ENCODE measurements at regions not wholly inside any gene's neighbourhood (a gene's known extent, or its start where the extent isn't known, plus 50 kb on each side); places are given as distances from the start of the nearest gene placed in this dataset.

DNA sequence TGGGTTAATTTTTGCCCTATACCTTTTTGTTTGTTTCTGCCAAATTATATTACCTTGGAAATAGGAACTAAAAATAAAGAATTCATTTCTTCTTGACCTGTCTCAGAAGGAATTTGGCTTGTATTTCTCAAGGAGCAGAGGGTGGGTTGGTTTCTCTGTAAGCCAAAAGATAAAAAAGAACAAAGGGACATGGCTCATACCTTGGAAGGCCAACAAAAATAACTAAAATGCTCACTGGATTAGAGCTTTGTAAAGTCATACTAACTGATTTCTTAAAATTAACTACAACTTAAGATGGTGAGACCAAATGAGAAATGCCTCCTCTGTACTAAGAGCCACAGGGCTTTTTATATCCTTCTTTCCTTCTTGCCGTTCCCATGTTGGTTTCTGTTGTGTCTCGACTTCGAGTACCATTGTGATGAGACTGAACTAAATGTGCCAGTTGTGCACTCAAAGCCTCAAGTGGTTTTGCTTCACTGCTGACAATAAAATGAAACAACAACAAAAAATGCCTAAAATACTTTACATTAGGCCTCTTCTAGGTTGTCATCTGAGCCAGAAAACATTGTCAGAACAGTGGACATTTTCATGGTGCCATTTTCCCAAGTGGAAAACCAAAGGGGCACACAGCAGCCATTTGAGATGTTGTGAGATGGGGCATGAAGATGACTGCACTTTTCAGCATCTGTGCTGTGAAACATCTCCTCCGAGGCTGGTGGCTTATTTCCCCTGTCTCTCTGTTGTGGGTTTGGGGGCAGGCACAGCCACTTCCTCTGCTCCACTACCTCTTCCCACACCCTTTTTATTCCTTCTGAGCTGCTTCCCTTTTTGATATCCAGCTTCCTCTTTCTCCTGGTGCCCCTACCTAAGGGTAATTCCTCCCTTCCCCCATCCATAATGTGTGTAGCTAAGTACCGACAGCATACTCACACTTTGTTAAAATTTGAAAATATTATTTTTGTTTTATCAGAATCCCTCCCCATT is 51.8 kb upstream of the AGR3 start:
- no peaks in the 10 kb centered on the region for H3K79me2 ChIP-seq (ENCODE audit: control insufficient read depth, insufficient read depth, low read length)
- in situ Hi-C loops (cut with MboI): no loop called here
- peaks cover 5% of the 10 kb centered on the region for H3K4me1 ChIP-seq (ENCODE audit: control insufficient read depth, insufficient read depth, low read length)
- DNase-seq (ENCODE audit: low read depth, low spot score) (no peak), ATAC-seq (no peak; the same call in 2 of the 3 replicates), FAIRE-seq (no peak)
- no peaks in the 10 kb centered on the region for H4K20me1 ChIP-seq (ENCODE audit: control insufficient read depth, insufficient read depth)
- TF ChIP-seq RUNX3 (IDR thresholded peaks at IDR 0.05; ENCODE audit: low read length): peak; percentile 22; the same call in 1 of the 2 replicates
- no peak for TF ChIP-seq ESRRA (IDR thresholded peaks at IDR 0.05; ENCODE audit: low read length)
- peak; percentile 34; the same call in 1 of the 2 replicates for TF ChIP-seq SPI1 (IDR thresholded peaks at IDR 0.05; ENCODE audit: borderline replicate concordance, insufficient read depth, low read depth, low read length)
- TF ChIP-seq IKZF1 (conservative IDR thresholded peaks at IDR 0.05): peak; percentile 19; the same call in 1 of the 2 replicates
- 0 out of 4 replicates have a peak, but pooled peaks of 1 of the 2 experiments have one; percentile 20 for TF ChIP-seq IKZF2 (IDR thresholded peaks at IDR 0.05)
- H3K27me3 ChIP-seq (replicated peaks in 1 of 2; ENCODE audit: control insufficient read depth in 2 of 2, insufficient read depth in 2 of 2, low read length in 1 of 2): no peaks in the 10 kb centered on the region
- ChIA-PET POLR2A (no interaction called here), RAD21 (ENCODE audit: unreplicated experiment) (no interaction called here), CTCF (interaction anchor here (0.5 to 1.4 kb wide), 2 partner anchors 13 kb away, joined by 3 to 4 read pairs; no protein-coding TSS in a partner anchor), SMC1A (ENCODE audit: uncharacterized antibody, unreplicated experiment) (no interaction called here)
- no peak overlapping the region for H3K4me3 ChIP-seq
- intact Hi-C loops (cut with micrococcal nuclease; ENCODE audit: unreplicated experiment): no loop called here
- no peaks in the 10 kb centered on the region for H3K36me3 ChIP-seq (ENCODE audit: control insufficient read depth in 2 of 2, insufficient read depth in 2 of 2, low read length in 1 of 2)
- H3K4me2 ChIP-seq (ENCODE audit: control insufficient read depth, insufficient read depth): peak overlapping the region; percentile 34; the same call in 1 of the 2 replicates
- peak overlapping the region; percentile 13; the same call in 1 of the 2 replicates for H2AFZ ChIP-seq (ENCODE audit: control insufficient read depth, low read depth, low read length)
- no peak overlapping the region for H3K27ac ChIP-seq (ENCODE audit: control insufficient read depth, insufficient read depth)
- WGBS (ENCODE audit: insufficient coverage, insufficient replicate concordance, low lambda C conversion rate, missing lambda C conversion rate): 20% methylated on average over 5 of the region's 5 CpGs
- H3K9ac ChIP-seq (ENCODE audit: control insufficient read depth, insufficient read depth, low read length): no peak overlapping the region
- H3K9me3 ChIP-seq (replicated peaks; ENCODE audit: control insufficient read depth, insufficient read depth, low read length): no peaks in the 10 kb centered on the region
- no TSS peak for BruUV-seq (replicated peaks)

DNA sequence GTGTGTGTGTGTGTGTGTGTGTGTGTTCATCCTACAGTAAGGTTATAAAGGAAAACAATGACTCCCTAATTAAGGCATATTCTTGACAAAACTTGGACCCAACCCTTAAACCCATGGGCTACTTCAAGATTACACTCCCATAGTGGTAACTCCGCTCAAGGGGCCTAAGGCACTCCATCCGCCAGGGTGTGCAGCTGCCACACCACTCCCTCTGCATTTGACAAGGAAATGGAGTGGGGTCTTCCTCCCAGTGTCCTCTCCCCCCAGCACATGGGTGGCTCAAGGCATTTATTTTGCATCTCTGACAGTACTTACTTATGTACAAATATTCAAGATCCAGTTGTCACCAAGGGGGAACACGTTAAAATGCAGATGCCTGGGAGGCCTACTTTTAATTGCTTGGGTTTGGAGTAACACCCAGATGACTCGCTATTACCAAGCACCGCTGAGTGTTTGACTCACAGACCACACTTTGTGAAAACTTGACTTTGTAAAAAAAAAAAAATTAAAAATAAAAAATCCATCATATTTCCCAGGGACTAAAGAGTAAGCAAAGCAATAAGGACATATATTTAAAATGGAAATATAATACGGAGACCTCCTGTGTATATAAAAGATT is 53.0 kb upstream of the AGR3 start:
- Histone ChIP-seq H3K27me3 (replicated peaks in 1 of 2; ENCODE audit: control insufficient read depth in 2 of 2, insufficient read depth in 2 of 2, low read length in 1 of 2) (no peaks in the 10 kb centered on the region), H3K9me3 (replicated peaks; ENCODE audit: control insufficient read depth, insufficient read depth, low read length) (no peaks in the 10 kb centered on the region), H3K79me2 (ENCODE audit: control insufficient read depth, insufficient read depth, low read length) (no peaks in the 10 kb centered on the region), H3K9ac (ENCODE audit: control insufficient read depth, insufficient read depth, low read length) (no peak overlapping the region), H3K4me2 (ENCODE audit: control insufficient read depth, insufficient read depth) (no peak overlapping the region), H3K36me3 (ENCODE audit: control insufficient read depth in 2 of 2, insufficient read depth in 2 of 2, low read length in 1 of 2) (no peaks in the 10 kb centered on the region), H2AFZ (ENCODE audit: control insufficient read depth, low read depth, low read length) (no peak overlapping the region), H3K27ac (ENCODE audit: control insufficient read depth, insufficient read depth) (no peak overlapping the region), H3K4me3 (no peak overlapping the region), H4K20me1 (ENCODE audit: control insufficient read depth, insufficient read depth) (no peaks in the 10 kb centered on the region), H3K4me1 (ENCODE audit: control insufficient read depth, insufficient read depth, low read length) (peaks cover 5% of the 10 kb centered on the region)
- WGBS (ENCODE audit: insufficient coverage, insufficient replicate concordance, low lambda C conversion rate, missing lambda C conversion rate): 40% methylated on average over 6 of the region's 6 CpGs
- FAIRE-seq (no peak), ATAC-seq (no peak), DNase-seq (ENCODE audit: low read depth, low spot score) (no peak)
- POLR2A ChIA-PET: no interaction called here
- BruUV-seq (replicated peaks): no TSS peak
- TF ChIP-seq PML (IDR thresholded peaks at IDR 0.05; ENCODE audit: low read length) (no peak), NBN (IDR thresholded peaks at IDR 0.05) (no peak)
- SMC1A ChIA-PET (ENCODE audit: uncharacterized antibody, unreplicated experiment): no interaction called here
- in situ Hi-C loops (cut with MboI): no loop called here
- CTCF ChIA-PET: no interaction called here
- RAD21 ChIA-PET (ENCODE audit: unreplicated experiment): no interaction called here
- intact Hi-C loops (cut with micrococcal nuclease; ENCODE audit: unreplicated experiment): no loop called here
